ENCODE measurements at regions not wholly inside any gene's neighbourhood (a gene's known extent, or its start where the extent isn't known, plus 50 kb on each side); places are given as distances from the start of the nearest gene placed in this dataset.

GRCh38 chr2:215870088-215870490 lies 143.3 kb downstream of the MREG start:
- no peak for TF ChIP-seq EZH2 (IDR thresholded peaks at IDR 0.05; ENCODE audit: borderline replicate concordance, insufficient read depth, low read depth, low read length, poor library complexity, severe bottlenecking)
- no peak for TF ChIP-seq CTCF (IDR thresholded peaks at IDR 0.05)
